HepG2 (cell line): ENCODE measurements at regions not wholly inside any gene's neighbourhood (a gene's known extent, or its start where the extent isn't known, plus 50 kb on each side); places are given as distances from the start of the nearest gene placed in this dataset.

Source experiments
- CEBPG ChIP-seq: IDR thresholded peaks from 2 replicates; pipeline ENCODE4 v1.6.1; 2016
- HINFP ChIP-seq: sonication (generic); formaldehyde crosslinking; IDR thresholded peaks from 2 replicates; pipeline ENCODE4 v1.4.0; 2020; ENCODE audit warnings: low read depth, mild to moderate bottlenecking, missing genetic modification reagents
- HOXA5 ChIP-seq: sonication (generic); formaldehyde crosslinking; IDR thresholded peaks from 2 replicates; pipeline ENCODE4 v1.4.0; 2020; ENCODE audit warnings: missing genetic modification reagents
- IKZF5 ChIP-seq: IDR thresholded peaks from 2 replicates; pipeline ENCODE4 v1.6.1; 2018; ENCODE audit warnings: missing genetic modification reagents, mild to moderate bottlenecking, missing compliant biosample characterization
- KDM1A ChIP-seq: IDR thresholded peaks from 2 replicates; pipeline ENCODE4 v1.6.1; 2016; ENCODE audit warnings: missing compliant biosample characterization
- KLF16 ChIP-seq, 2 experiments: sonication (generic) in 1 of 2; formaldehyde crosslinking in 1 of 2; IDR thresholded peaks; 2 replicates each; pipeline versions ENCODE4 v1.6.1 to v1.8.0; 2016 to 2023; ENCODE audit warnings: missing genetic modification reagents in 2 of 2, missing compliant biosample characterization in 1 of 2
- MIER3 ChIP-seq: IDR thresholded peaks from 2 replicates; pipeline ENCODE4 v1.6.1; 2016; ENCODE audit warnings: missing compliant biosample characterization, borderline replicate concordance
- NAIF1 ChIP-seq: sonication (generic); formaldehyde crosslinking; IDR thresholded peaks from 2 replicates; pipeline ENCODE4 v1.5.0; 2020; ENCODE audit warnings: mild to moderate bottlenecking, missing genetic modification reagents, borderline replicate concordance
- NCOA2 ChIP-seq: sonication (generic); formaldehyde crosslinking; IDR thresholded peaks from 2 replicates; pipeline ENCODE4 v1.8.0; 2022; ENCODE audit warnings: inconsistent platforms
- REPIN1 ChIP-seq: sonication (generic); formaldehyde crosslinking; IDR thresholded peaks from 2 replicates; pipeline ENCODE4 v1.8.0; 2022; ENCODE audit warnings: missing genetic modification reagents, low read depth, mild to moderate bottlenecking, borderline replicate concordance
- THRA ChIP-seq: sonication (generic); formaldehyde crosslinking; IDR thresholded peaks from 2 replicates; pipeline ENCODE4 v1.4.0; 2020; ENCODE audit warnings: missing genetic modification reagents, borderline replicate concordance
- ZBED4 ChIP-seq: sonication (generic); formaldehyde crosslinking; IDR thresholded peaks from 2 replicates; pipeline ENCODE4 v1.4.0; 2020; ENCODE audit warnings: missing genetic modification reagents, borderline replicate concordance
- ZNF441 ChIP-seq: sonication (generic); formaldehyde crosslinking; IDR thresholded peaks from 2 replicates; pipeline ENCODE4 v1.7.0; 2021; ENCODE audit warnings: missing genetic modification reagents, borderline replicate concordance
- ZNF746 ChIP-seq: sonication (generic); formaldehyde crosslinking; IDR thresholded peaks from 2 replicates; pipeline ENCODE4 v1.8.0; 2022; ENCODE audit warnings: mild to moderate bottlenecking, missing genetic modification reagents
- ZNF784 ChIP-seq: sonication (generic); formaldehyde crosslinking; IDR thresholded peaks from 2 replicates; pipeline ENCODE4 v1.5.1; 2020; ENCODE audit warnings: missing genetic modification reagents, mild to moderate bottlenecking, borderline replicate concordance
- TF ChIP-seq, protein P1 (sequence below): sonication (generic); formaldehyde crosslinking; IDR thresholded peaks from 2 replicates; pipeline ENCODE4 v1.5.1; 2020; ENCODE audit warnings: mild to moderate bottlenecking, missing genetic modification reagents, moderate library complexity

DNA sequence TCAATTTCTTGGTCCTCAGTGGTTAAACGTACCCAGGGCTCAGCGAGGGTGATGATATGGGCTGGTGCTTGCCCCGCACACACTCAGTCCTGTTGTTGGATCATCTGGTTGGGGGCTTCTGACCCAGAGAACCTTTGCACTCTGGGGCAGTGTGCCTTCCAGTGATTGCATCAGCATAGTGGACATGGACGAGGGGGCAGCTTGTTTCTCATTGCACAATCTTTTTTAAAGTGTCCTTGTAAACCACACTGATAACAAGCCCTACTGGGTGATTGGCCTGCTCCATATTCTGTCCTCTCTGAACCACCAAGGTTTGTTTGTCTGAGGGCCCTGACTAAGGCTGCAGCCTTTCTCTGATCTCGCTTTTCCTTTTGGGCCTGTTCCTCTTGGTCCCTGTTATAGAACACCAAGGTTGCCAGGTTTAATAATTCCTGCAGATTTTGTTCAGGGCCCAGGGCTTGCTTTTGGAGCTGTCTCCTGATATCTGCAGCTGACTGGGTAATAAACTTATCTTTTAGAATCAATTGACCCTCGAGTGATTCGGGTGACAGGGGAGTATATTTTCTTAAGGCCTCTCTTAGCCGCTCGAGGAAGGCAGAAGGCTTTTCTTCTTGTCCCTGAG, 101.6 kb downstream of the SH3GLB1 start (continued):
- TF ChIP-seq HINFP (CRISPR knock-in tag) (0 out of 2 replicates have a peak, but pooled peaks have one; percentile 66), ZNF784 (CRISPR knock-in tag) (peak; percentile 73; the same call in 1 of the 2 replicates), IKZF5 (CRISPR knock-in tag) (peak; percentile 90), NAIF1 (CRISPR knock-in tag) (peak; percentile 49; the same call in 1 of the 2 replicates), ZNF441 (CRISPR knock-in tag) (peak; percentile 64; the same call in 1 of the 2 replicates), ZBED4 (CRISPR knock-in tag) (peak; percentile 98), NCOA2 (CRISPR knock-in tag) (peak; percentile 94), REPIN1 (CRISPR knock-in tag) (peak; percentile 80), KLF16 (CRISPR knock-in tag; IDR thresholded peaks at IDR 0.05) (peak in 1 of 2 experiments; percentile 91; a peak in 2 of 4 replicates), THRA (peak; percentile 82; the same call in 1 of the 2 replicates), MIER3 (CRISPR knock-in tag) (peak; percentile 84; the same call in 1 of the 2 replicates), CEBPG (CRISPR knock-in tag) (peak; percentile 100), ZNF746 (CRISPR knock-in tag) (peak; percentile 93), HOXA5 (CRISPR knock-in tag) (peak; percentile 91), KDM1A (CRISPR knock-in tag) (peak; percentile 96)
- TF ChIP-seq, protein P1, sequence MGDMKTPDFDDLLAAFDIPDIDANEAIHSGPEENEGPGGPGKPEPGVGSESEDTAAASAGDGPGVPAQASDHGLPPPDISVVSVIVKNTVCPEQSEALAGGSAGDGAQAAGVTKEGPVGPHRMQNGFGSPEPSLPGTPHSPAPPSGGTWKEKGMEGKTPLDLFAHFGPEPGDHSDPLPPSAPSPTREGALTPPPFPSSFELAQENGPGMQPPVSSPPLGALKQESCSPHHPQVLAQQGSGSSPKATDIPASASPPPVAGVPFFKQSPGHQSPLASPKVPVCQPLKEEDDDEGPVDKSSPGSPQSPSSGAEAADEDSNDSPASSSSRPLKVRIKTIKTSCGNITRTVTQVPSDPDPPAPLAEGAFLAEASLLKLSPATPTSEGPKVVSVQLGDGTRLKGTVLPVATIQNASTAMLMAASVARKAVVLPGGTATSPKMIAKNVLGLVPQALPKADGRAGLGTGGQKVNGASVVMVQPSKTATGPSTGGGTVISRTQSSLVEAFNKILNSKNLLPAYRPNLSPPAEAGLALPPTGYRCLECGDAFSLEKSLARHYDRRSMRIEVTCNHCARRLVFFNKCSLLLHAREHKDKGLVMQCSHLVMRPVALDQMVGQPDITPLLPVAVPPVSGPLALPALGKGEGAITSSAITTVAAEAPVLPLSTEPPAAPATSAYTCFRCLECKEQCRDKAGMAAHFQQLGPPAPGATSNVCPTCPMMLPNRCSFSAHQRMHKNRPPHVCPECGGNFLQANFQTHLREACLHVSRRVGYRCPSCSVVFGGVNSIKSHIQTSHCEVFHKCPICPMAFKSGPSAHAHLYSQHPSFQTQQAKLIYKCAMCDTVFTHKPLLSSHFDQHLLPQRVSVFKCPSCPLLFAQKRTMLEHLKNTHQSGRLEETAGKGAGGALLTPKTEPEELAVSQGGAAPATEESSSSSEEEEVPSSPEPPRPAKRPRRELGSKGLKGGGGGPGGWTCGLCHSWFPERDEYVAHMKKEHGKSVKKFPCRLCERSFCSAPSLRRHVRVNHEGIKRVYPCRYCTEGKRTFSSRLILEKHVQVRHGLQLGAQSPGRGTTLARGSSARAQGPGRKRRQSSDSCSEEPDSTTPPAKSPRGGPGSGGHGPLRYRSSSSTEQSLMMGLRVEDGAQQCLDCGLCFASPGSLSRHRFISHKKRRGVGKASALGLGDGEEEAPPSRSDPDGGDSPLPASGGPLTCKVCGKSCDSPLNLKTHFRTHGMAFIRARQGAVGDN (CRISPR knock-in tag): peak; percentile 58
